HepG2 (cell line): ENCODE measurements at regions not wholly inside any gene's neighbourhood (a gene's known extent, or its start where the extent isn't known, plus 50 kb on each side); places are given as distances from the start of the nearest gene placed in this dataset.

Experiments
- ARNTL ChIP-seq: sonication (generic); formaldehyde crosslinking; IDR thresholded peaks from 2 replicates; pipeline ENCODE4 v1.4.0; 2020; ENCODE audit warnings: mild to moderate bottlenecking, missing genetic modification reagents
- FOXA1 ChIP-seq, 2 experiments: fragments of 450-650 bp in 1 of 2; sonication (generic) in 1 of 2; formaldehyde crosslinking in 1 of 2; IDR thresholded peaks; 2 replicates each; pipeline versions ENCODE4 v1.4.0 to v1.6.1; 2016 to 2020; ENCODE audit warnings: missing genetic modification reagents in 1 of 2
- FOXK1 ChIP-seq: sonication (generic); formaldehyde crosslinking; IDR thresholded peaks from 2 replicates; pipeline ENCODE4 v1.4.0; 2020; ENCODE audit warnings: low read depth, missing genetic modification reagents, borderline replicate concordance
- HNF1A ChIP-seq, 2 experiments: sonication (generic) in 1 of 2; formaldehyde crosslinking in 1 of 2; IDR thresholded peaks; 2 replicates each; pipeline versions ENCODE4 v1.4.0 to v1.6.1; 2016 to 2020; ENCODE audit warnings: borderline replicate concordance in 1 of 2, low read depth in 1 of 2, mild to moderate bottlenecking in 1 of 2, missing genetic modification reagents in 1 of 2
- HOXA5 ChIP-seq: sonication (generic); formaldehyde crosslinking; IDR thresholded peaks from 2 replicates; pipeline ENCODE4 v1.4.0; 2020; ENCODE audit warnings: missing genetic modification reagents
- KDM2A ChIP-seq: sonication (generic); formaldehyde crosslinking; IDR thresholded peaks from 2 replicates; pipeline ENCODE4 v1.4.0; 2020; ENCODE audit warnings: low read depth, missing genetic modification reagents, borderline replicate concordance
- MTF2 ChIP-seq: sonication (generic); formaldehyde crosslinking; IDR thresholded peaks from 2 replicates; pipeline ENCODE4 v1.5.0; 2020; ENCODE audit warnings: missing genetic modification reagents, borderline replicate concordance
- NFRKB ChIP-seq: fragments of 450-650 bp; IDR thresholded peaks from 2 replicates; pipeline ENCODE4 v1.6.1; 2017
- PHF8 ChIP-seq: sonication (generic); formaldehyde crosslinking; IDR thresholded peaks from 2 replicates; pipeline ENCODE4 v1.5.0; 2020; ENCODE audit warnings: missing genetic modification reagents
- POLR2G ChIP-seq: fragments of 200-400 bp; formaldehyde crosslinking; IDR thresholded peaks from 2 replicates; pipeline ENCODE4 v1.6.1; 2018; ENCODE audit warnings: mild to moderate bottlenecking, low read depth, low read length, moderate library complexity
- REL ChIP-seq: sonication (generic); formaldehyde crosslinking; conservative IDR thresholded peaks from 2 replicates; pipeline ENCODE4 v1.8.0; 2022; ENCODE audit warnings: mild to moderate bottlenecking, missing genetic modification reagents, moderate library complexity
- REST ChIP-seq, 2 experiments: IDR thresholded peaks; 2 replicates each; pipeline ENCODE4 v1.6.1; 2011 to 2012; ENCODE audit warnings: low read length in 2 of 2, borderline replicate concordance in 1 of 2, low read depth in 1 of 2, mild to moderate bottlenecking in 1 of 2, moderate library complexity in 1 of 2
- SKI ChIP-seq: fragments of 450-650 bp; IDR thresholded peaks from one replicate; pipeline ENCODE4 v1.6.1; 2018; ENCODE audit warnings: mild to moderate bottlenecking; ENCODE audit not compliant: partially characterized antibody
- SUZ12 ChIP-seq: fragments of 150-350 bp; IDR thresholded peaks from 2 replicates; pipeline ENCODE4 v1.6.1; 2014; ENCODE audit warnings: low read depth, low read length
- ZMYM3 ChIP-seq: sonication (generic); formaldehyde crosslinking; IDR thresholded peaks from 2 replicates; pipeline ENCODE4 v1.5.1; 2020; ENCODE audit warnings: mild to moderate bottlenecking, missing genetic modification reagents
- ZNF225 ChIP-seq: sonication (generic); formaldehyde crosslinking; IDR thresholded peaks from 2 replicates; pipeline ENCODE4 v1.4.0; 2020; ENCODE audit warnings: mild to moderate bottlenecking, missing genetic modification reagents
- ZNF3 ChIP-seq: IDR thresholded peaks from 2 replicates; pipeline ENCODE4 v1.7.0; 2017; ENCODE audit warnings: inconsistent platforms
- ZNF326 ChIP-seq: sonication (generic); formaldehyde crosslinking; IDR thresholded peaks from 2 replicates; pipeline ENCODE4 v1.4.0; 2020; ENCODE audit warnings: missing genetic modification reagents, borderline replicate concordance
- ZNF607 ChIP-seq: sonication (generic); formaldehyde crosslinking; IDR thresholded peaks from 2 replicates; pipeline ENCODE4 v1.5.1; 2020; ENCODE audit warnings: missing genetic modification reagents, mild to moderate bottlenecking, borderline replicate concordance
- ZSCAN22 ChIP-seq: sonication (generic); formaldehyde crosslinking; IDR thresholded peaks from 2 replicates; pipeline ENCODE4 v1.4.0; 2020; ENCODE audit warnings: mild to moderate bottlenecking, missing genetic modification reagents
- ZSCAN5A ChIP-seq: sonication (generic); formaldehyde crosslinking; IDR thresholded peaks from 2 replicates; pipeline ENCODE4 v1.8.0; 2022; ENCODE audit warnings: mild to moderate bottlenecking, missing genetic modification reagents, borderline replicate concordance

GRCh38 chr1:213572912-213573647, 414.7 kb upstream of the PROX1 start (continued):
- 0 out of 4 replicates have a peak, but pooled peaks of 1 of the 2 experiments have one; percentile 36 for TF ChIP-seq REST (IDR thresholded peaks at IDR 0.05; ENCODE audit: borderline replicate concordance in 1 of 2, low read depth in 1 of 2, low read length in 2 of 2)
- TF ChIP-seq SUZ12 = no peak
- TF ChIP-seq POLR2G = peak; percentile 32; the same call in 1 of the 2 replicates
- 0 out of 2 replicates have a peak, but pooled peaks have one; percentile 53 for TF ChIP-seq MTF2 (CRISPR knock-in tag)
- no peak for TF ChIP-seq KDM2A
- TF ChIP-seq ZSCAN5A = peak; percentile 66; the same call in 1 of the 2 replicates
- peak; percentile 74 for TF ChIP-seq ARNTL (CRISPR knock-in tag)
- peak; percentile 75 for TF ChIP-seq HNF1A (IDR thresholded peaks at IDR 0.05; ENCODE audit: low read depth)
- TF ChIP-seq HNF1A (CRISPR knock-in tag; IDR thresholded peaks at IDR 0.05; ENCODE audit: borderline replicate concordance) = peak; percentile 88; the same call in 1 of the 2 replicates
- no peak for TF ChIP-seq ZSCAN22
- TF ChIP-seq HOXA5 = no peak
- no peak for TF ChIP-seq PHF8 (CRISPR knock-in tag)
- TF ChIP-seq SKI = peak; percentile 41
- TF ChIP-seq FOXK1 (CRISPR knock-in tag) = 0 out of 2 replicates have a peak, but pooled peaks have one; percentile 63
- TF ChIP-seq ZNF225 = no peak
- TF ChIP-seq ZNF3 (CRISPR knock-in tag) = no peak
- no peak for TF ChIP-seq ZNF326 (CRISPR knock-in tag)
- no peak for TF ChIP-seq FOXA1 (IDR thresholded peaks at IDR 0.05)
- peak; percentile 90 for TF ChIP-seq FOXA1 (CRISPR knock-in tag; IDR thresholded peaks at IDR 0.05)
- TF ChIP-seq ZNF607 (CRISPR knock-in tag) = no peak
- TF ChIP-seq ZMYM3 (CRISPR knock-in tag) = peak; percentile 56; the same call in 1 of the 2 replicates
- TF ChIP-seq REL = no peak
- no peak for TF ChIP-seq NFRKB
